Inflammatory macrophage treated with lipopolysaccharide for 4 hours (primary cell): ENCODE measurements at regions not wholly inside any gene's neighbourhood (a gene's known extent, or its start where the extent isn't known, plus 50 kb on each side); places are given as distances from the start of the nearest gene placed in this dataset.
"Not testable (repeated sequence)": the region's sequence is repeated elsewhere in the genome, so short reads cannot be mapped to it uniquely, and the experiment has no call there.

Experiments used
- DNase-seq: peaks from one replicate; pipeline ENCODE4 v3.0.0-alpha.2; 2020

- no peak for DNase-seq
These were observed 384.8 kb upstream of the PROX1 start for GRCh38 chr1:213602796-213603486.

GRCh38 chr1:213604477-213604876 lies 383.3 kb upstream of the PROX1 start:
- no peak for DNase-seq

- no peak for DNase-seq
These were observed 382.0 kb upstream of the PROX1 start for GRCh38 chr1:213605732-213606131.

- no peak for DNase-seq
These were observed 381.4 kb upstream of the PROX1 start for GRCh38 chr1:213606252-213606820.

- DNase-seq, result no peak
These were observed 374.2 kb upstream of the PROX1 start for GRCh38 chr1:213613549-213613948.

- DNase-seq, result no peak
These were observed 372.4 kb upstream of the PROX1 start for GRCh38 chr1:213615226-213615916.

- no peak for DNase-seq
These were observed 370.6 kb upstream of the PROX1 start for GRCh38 chr1:213617133-213617532.

GRCh38 chr1:213618094-213618493 lies 369.7 kb upstream of the PROX1 start:
- DNase-seq, result no peak

- no peak for DNase-seq
These were observed 368.7 kb upstream of the PROX1 start for GRCh38 chr1:213619026-213619425.

- no peak for DNase-seq
These were observed 366.7 kb upstream of the PROX1 start for GRCh38 chr1:213621077-213621476.

GRCh38 chr1:213622365-213623063 lies 365.3 kb upstream of the PROX1 start:
- DNase-seq, result no peak

- DNase-seq, result no peak
These were observed 364.6 kb upstream of the PROX1 start for GRCh38 chr1:213623064-213623581.

GRCh38 chr1:213623862-213624261 lies 363.9 kb upstream of the PROX1 start:
- no peak for DNase-seq

GRCh38 chr1:213636778-213637177 lies 351.0 kb upstream of the PROX1 start:
- DNase-seq, result not testable (repeated sequence)

- no peak for DNase-seq
These were observed 346.5 kb upstream of the PROX1 start for GRCh38 chr1:213641312-213641711.

- no peak for DNase-seq
These were observed 344.4 kb upstream of the PROX1 start for GRCh38 chr1:213643360-213643759.

GRCh38 chr1:213647864-213648650 lies 339.7 kb upstream of the PROX1 start:
- DNase-seq, result no peak

- DNase-seq, result no peak
These were observed 338.4 kb upstream of the PROX1 start for GRCh38 chr1:213649373-213649772.

GRCh38 chr1:213650603-213651002 lies 337.2 kb upstream of the PROX1 start:
- no peak for DNase-seq

- no peak for DNase-seq
These were observed 336.7 kb upstream of the PROX1 start for GRCh38 chr1:213651077-213651476.

- no peak for DNase-seq
These were observed 335.7 kb upstream of the PROX1 start for GRCh38 chr1:213652109-213652508.

- no peak for DNase-seq
These were observed 331.7 kb upstream of the PROX1 start for GRCh38 chr1:213656039-213656438.

GRCh38 chr1:213656503-213656902 lies 331.3 kb upstream of the PROX1 start:
- no peak for DNase-seq
